Liver (tissue), 3 donors: ENCODE measurements at regions not wholly inside any gene's neighbourhood (a gene's known extent, or its start where the extent isn't known, plus 50 kb on each side); places are given as distances from the start of the nearest gene placed in this dataset.

Source experiments
- EGR1 ChIP-seq, 2 donors: IDR thresholded peaks; 2 replicates each; pipeline ENCODE4 v1.6.1; 2016 to 2018; ENCODE audit warnings: antibody characterized with exemption in 2 of 2, low read depth in 2 of 2
- JUND ChIP-seq, 2 donors: IDR thresholded peaks; 2 replicates each; pipeline ENCODE4 v1.6.1; 2016; ENCODE audit warnings: antibody characterized with exemption in 2 of 2
- NR2F2 ChIP-seq: IDR thresholded peaks from 2 replicates; pipeline ENCODE4 v1.6.1; 2016; ENCODE audit warnings: antibody characterized with exemption
- RAD21 ChIP-seq, 2 donors: IDR thresholded peaks; 2 replicates each; pipeline ENCODE4 v1.6.1; 2016; ENCODE audit warnings: antibody characterized with exemption in 2 of 2, mild to moderate bottlenecking in 2 of 2
- RXRA ChIP-seq, 2 donors: IDR thresholded peaks; 2 replicates each; pipeline ENCODE4 v1.6.1; 2017 to 2018; ENCODE audit warnings: antibody characterized with exemption in 2 of 2, mild to moderate bottlenecking in 1 of 2
- TAF1 ChIP-seq: conservative IDR thresholded peaks from 2 replicates; pipeline ENCODE4 v1.6.1; 2016; ENCODE audit warnings: antibody characterized with exemption, mild to moderate bottlenecking
- TF ChIP-seq, protein P1 (sequence below): fragments of 150-350 bp; IDR thresholded peaks from 2 replicates; pipeline ENCODE4 v1.5.1; 2017; ENCODE audit warnings: improper control_type of control experiment, low read depth, low read length; ENCODE audit not compliant: missing input control
- TF ChIP-seq, protein P2 (sequence below): IDR thresholded peaks from 2 replicates; pipeline ENCODE4 v1.6.1; 2016; ENCODE audit warnings: antibody characterized with exemption, mild to moderate bottlenecking
- TF ChIP-seq, protein P3 (sequence below): IDR thresholded peaks from 2 replicates; pipeline ENCODE4 v1.6.1; 2016; ENCODE audit warnings: antibody characterized with exemption
- TF ChIP-seq, protein P4 (sequence below): IDR thresholded peaks from 2 replicates; pipeline ENCODE4 v1.6.1; 2016; ENCODE audit warnings: antibody characterized with exemption
- TF ChIP-seq, protein P5 (sequence below): IDR thresholded peaks from 2 replicates; pipeline ENCODE4 v1.6.1; 2016; ENCODE audit warnings: antibody characterized with exemption
- donor health status: healthy.
- donor health status: healthy.

DNA sequence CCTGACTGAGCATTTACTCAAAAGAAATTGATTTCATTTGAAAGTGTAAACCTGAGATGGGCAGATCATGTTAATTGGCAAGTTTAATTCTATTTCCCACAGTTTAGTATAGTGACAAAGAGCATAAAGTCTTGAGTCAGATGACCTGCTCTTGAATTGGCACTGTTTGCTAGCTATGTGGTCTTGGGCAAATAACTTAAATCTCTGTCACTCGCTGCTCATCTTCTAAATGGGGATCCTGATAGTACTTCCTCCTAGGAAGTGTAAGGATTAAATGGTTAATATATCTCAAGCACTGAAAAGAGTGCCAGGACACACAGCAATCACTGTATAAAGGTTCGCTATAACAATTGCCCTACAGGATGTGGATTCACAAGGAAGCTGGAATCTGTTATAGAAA is 242.8 kb upstream of the JADE1 start:
- TF ChIP-seq NR2F2 = no peak
- TF ChIP-seq, protein P1, sequence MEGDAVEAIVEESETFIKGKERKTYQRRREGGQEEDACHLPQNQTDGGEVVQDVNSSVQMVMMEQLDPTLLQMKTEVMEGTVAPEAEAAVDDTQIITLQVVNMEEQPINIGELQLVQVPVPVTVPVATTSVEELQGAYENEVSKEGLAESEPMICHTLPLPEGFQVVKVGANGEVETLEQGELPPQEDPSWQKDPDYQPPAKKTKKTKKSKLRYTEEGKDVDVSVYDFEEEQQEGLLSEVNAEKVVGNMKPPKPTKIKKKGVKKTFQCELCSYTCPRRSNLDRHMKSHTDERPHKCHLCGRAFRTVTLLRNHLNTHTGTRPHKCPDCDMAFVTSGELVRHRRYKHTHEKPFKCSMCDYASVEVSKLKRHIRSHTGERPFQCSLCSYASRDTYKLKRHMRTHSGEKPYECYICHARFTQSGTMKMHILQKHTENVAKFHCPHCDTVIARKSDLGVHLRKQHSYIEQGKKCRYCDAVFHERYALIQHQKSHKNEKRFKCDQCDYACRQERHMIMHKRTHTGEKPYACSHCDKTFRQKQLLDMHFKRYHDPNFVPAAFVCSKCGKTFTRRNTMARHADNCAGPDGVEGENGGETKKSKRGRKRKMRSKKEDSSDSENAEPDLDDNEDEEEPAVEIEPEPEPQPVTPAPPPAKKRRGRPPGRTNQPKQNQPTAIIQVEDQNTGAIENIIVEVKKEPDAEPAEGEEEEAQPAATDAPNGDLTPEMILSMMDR = no peak
- TF ChIP-seq, protein P2, sequence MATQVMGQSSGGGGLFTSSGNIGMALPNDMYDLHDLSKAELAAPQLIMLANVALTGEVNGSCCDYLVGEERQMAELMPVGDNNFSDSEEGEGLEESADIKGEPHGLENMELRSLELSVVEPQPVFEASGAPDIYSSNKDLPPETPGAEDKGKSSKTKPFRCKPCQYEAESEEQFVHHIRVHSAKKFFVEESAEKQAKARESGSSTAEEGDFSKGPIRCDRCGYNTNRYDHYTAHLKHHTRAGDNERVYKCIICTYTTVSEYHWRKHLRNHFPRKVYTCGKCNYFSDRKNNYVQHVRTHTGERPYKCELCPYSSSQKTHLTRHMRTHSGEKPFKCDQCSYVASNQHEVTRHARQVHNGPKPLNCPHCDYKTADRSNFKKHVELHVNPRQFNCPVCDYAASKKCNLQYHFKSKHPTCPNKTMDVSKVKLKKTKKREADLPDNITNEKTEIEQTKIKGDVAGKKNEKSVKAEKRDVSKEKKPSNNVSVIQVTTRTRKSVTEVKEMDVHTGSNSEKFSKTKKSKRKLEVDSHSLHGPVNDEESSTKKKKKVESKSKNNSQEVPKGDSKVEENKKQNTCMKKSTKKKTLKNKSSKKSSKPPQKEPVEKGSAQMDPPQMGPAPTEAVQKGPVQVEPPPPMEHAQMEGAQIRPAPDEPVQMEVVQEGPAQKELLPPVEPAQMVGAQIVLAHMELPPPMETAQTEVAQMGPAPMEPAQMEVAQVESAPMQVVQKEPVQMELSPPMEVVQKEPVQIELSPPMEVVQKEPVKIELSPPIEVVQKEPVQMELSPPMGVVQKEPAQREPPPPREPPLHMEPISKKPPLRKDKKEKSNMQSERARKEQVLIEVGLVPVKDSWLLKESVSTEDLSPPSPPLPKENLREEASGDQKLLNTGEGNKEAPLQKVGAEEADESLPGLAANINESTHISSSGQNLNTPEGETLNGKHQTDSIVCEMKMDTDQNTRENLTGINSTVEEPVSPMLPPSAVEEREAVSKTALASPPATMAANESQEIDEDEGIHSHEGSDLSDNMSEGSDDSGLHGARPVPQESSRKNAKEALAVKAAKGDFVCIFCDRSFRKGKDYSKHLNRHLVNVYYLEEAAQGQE = no peak
- no peak for TF ChIP-seq JUND (IDR thresholded peaks at IDR 0.05)
- TF ChIP-seq RAD21 (IDR thresholded peaks at IDR 0.05) = no peak
- no peak for TF ChIP-seq RXRA (IDR thresholded peaks at IDR 0.05)
- TF ChIP-seq EGR1 (IDR thresholded peaks at IDR 0.05; ENCODE audit: low read depth in 2 of 2) = no peak
- TF ChIP-seq, protein P3, sequence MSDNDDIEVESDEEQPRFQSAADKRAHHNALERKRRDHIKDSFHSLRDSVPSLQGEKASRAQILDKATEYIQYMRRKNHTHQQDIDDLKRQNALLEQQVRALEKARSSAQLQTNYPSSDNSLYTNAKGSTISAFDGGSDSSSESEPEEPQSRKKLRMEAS = no peak
- TF ChIP-seq, protein P4, sequence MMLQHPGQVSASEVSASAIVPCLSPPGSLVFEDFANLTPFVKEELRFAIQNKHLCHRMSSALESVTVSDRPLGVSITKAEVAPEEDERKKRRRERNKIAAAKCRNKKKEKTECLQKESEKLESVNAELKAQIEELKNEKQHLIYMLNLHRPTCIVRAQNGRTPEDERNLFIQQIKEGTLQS = no peak
- TF ChIP-seq TAF1 = no peak
- TF ChIP-seq, protein P5, sequence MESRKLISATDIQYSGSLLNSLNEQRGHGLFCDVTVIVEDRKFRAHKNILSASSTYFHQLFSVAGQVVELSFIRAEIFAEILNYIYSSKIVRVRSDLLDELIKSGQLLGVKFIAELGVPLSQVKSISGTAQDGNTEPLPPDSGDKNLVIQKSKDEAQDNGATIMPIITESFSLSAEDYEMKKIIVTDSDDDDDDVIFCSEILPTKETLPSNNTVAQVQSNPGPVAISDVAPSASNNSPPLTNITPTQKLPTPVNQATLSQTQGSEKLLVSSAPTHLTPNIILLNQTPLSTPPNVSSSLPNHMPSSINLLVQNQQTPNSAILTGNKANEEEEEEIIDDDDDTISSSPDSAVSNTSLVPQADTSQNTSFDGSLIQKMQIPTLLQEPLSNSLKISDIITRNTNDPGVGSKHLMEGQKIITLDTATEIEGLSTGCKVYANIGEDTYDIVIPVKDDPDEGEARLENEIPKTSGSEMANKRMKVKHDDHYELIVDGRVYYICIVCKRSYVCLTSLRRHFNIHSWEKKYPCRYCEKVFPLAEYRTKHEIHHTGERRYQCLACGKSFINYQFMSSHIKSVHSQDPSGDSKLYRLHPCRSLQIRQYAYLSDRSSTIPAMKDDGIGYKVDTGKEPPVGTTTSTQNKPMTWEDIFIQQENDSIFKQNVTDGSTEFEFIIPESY = no peak
